C4-2B (cell line): ENCODE measurements at regions not wholly inside any gene's neighbourhood (a gene's known extent, or its start where the extent isn't known, plus 50 kb on each side); places are given as distances from the start of the nearest gene placed in this dataset.

Experiments
- ZFX ChIP-seq: fragments of 450-650 bp; IDR thresholded peaks from 2 replicates; pipeline ENCODE4 v1.6.1; 2017
- TF ChIP-seq, protein P1 (sequence below): fragments of 450-650 bp; conservative IDR thresholded peaks from 2 replicates; pipeline ENCODE4 v1.5.1; 2017; ENCODE audit warnings: mild to moderate bottlenecking

DNA sequence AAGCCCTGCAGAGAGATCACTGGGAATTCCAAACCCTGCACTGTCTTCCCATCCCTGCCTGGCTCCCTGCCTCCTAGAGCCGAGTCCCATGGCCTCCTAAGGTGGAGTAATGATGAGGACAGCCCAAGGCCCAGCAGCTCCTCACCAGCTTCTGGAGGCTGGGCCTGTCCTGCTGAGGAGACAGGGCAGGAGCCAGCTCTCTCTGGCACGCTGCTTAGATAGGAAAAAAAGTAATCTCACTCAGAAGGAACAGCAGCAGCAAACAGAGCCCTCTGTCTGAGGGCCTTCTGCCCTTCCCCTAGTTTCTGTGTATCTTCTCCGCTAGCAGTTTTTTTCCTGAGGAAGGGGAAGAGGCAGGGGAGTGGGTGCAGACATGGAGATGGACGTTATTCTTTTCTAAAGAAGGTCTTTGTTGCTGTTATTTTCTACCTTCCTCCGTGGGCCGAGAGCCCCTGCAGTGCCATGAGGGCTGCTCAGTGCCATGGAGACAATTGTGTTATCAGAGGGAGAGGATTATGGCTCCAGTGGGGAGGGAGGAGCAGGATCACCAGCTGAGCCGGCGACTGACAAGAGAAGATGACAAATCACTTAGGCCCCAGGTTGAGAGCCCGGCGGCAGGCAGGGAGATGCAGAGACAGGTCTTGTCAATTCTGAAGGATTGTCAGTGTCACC is 315.3 kb downstream of the BUD13 start:
- TF ChIP-seq, protein P1, sequence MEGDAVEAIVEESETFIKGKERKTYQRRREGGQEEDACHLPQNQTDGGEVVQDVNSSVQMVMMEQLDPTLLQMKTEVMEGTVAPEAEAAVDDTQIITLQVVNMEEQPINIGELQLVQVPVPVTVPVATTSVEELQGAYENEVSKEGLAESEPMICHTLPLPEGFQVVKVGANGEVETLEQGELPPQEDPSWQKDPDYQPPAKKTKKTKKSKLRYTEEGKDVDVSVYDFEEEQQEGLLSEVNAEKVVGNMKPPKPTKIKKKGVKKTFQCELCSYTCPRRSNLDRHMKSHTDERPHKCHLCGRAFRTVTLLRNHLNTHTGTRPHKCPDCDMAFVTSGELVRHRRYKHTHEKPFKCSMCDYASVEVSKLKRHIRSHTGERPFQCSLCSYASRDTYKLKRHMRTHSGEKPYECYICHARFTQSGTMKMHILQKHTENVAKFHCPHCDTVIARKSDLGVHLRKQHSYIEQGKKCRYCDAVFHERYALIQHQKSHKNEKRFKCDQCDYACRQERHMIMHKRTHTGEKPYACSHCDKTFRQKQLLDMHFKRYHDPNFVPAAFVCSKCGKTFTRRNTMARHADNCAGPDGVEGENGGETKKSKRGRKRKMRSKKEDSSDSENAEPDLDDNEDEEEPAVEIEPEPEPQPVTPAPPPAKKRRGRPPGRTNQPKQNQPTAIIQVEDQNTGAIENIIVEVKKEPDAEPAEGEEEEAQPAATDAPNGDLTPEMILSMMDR, result no peak
- no peak for TF ChIP-seq ZFX
